Glomerular visceral epithelial cell (primary cell): ENCODE measurements at regions not wholly inside any gene's neighbourhood (a gene's known extent, or its start where the extent isn't known, plus 50 kb on each side); places are given as distances from the start of the nearest gene placed in this dataset.
A peak's percentile ranks its signal among the peaks of the same experiment; 100 is the strongest.

Experiments used
- DNase-seq: peaks from one replicate; pipeline ENCODE4 v3.0.0-alpha.2; 2016; ENCODE audit errors: extremely low spot score

DNA sequence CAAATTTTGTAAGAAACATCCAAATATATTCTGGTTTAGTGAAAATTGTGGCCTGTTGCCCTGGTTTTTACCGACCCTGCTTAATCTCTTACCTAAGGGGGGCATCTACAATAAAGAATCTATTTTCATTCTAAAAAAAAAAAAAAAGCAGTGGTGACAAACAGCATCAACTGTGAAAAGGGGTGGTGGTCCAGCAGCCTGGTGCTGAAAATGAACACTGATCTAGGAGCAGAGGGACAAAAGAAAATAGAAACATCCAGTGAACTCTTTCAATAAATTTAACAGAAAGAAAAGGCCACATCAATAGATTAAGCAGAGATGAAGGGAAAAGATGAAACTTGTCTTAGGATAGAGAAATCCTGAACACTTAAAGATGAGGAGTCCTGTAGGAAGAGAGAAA is 348.7 kb upstream of the GRAMD2B start:
- DNase-seq, result no peak

DNA sequence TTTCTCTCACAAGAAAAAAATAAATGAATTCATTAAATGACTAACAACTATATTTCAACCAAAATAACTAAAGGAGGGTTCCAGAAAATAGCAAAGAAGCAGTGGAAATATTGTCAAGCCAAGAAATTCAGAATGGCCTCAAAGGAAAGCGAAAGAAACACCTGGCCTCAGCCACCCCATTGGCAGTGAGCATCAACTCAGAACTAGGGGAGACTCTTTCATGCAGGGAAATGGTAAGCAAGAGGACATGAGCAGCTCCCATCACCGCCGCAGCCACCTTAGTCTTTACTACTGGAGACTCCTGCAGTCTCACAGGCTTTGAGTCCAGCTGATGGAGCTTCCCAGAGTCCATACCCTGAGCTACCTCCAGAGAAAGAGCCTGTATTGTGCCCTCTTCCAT is 343.9 kb upstream of the GRAMD2B start:
- no peak for DNase-seq

DNA sequence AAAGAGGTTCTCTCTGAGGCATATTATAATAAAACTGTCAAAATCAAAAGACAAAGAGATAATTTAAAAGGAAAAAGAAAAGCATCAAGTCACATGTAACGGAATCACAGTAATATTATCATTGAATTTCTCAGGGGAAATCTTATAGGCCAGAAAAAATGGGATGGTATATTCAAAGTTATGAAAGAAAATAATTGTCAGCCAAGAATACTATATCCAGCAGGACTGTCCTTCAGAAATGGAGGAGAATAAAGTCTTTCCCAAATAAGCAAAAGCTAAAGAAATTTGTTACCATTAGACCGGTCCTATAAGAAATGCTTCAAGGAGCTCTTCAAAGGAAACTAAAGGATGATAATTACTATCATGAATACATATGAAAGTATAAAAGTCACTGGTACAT is 342.0 kb upstream of the GRAMD2B start:
- DNase-seq, result no peak

DNA sequence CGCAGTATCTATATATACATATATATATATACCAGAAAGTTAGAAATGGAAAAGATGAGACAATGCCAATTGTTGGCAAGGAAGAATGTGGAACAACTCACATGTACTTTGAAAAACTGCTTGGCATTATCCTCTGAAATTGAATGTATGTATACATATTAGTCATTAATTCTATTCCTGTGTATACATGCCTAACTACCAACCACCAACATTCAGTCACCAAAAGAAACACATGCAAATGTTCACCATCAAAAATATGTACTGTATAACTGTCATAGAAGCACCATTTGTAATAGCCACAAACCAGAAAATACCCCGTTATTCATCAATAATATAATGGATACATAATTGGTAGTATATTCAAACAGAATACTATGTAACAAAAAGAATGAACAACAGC is 330.2 kb upstream of the GRAMD2B start:
- DNase-seq, result no peak

DNA sequence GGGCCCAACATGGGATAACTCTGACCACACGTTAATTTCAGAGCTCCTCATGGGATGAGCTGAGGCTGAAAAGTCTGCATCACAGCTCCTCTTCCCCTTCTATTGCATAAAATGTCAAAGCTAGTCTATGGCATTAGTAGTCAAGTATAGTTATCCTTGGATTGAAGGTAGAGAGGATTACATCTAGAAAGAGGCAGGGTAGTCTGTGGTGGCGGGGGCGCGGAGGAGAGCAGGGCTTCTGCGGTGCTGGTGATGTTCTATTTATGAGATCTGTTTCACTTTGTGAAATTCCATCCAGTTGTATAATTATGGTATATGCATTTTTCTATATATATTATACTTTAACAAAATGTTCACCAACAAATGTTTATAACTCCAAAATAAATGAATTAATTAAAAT is 329.5 kb upstream of the GRAMD2B start:
- no peak for DNase-seq

DNA sequence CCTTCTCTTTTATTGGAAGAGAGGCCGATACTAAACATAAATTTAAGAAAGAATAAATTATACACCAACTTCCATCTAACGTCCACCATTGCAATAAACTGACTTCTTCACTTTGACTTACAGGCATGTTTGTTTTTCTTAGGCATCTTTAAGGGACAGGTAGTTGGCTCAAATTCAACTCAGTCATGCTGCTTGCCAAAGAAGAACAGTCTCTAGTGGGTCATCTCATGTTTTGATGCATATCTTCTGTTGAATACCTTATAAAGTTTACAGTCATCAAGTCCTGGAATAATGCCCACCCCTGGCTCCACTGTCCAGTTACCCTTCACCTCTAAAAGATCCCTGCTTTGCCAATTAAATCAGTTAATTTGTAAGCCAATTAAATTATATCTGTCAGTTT is 328.2 kb upstream of the GRAMD2B start:
- DNase-seq, result no peak

DNA sequence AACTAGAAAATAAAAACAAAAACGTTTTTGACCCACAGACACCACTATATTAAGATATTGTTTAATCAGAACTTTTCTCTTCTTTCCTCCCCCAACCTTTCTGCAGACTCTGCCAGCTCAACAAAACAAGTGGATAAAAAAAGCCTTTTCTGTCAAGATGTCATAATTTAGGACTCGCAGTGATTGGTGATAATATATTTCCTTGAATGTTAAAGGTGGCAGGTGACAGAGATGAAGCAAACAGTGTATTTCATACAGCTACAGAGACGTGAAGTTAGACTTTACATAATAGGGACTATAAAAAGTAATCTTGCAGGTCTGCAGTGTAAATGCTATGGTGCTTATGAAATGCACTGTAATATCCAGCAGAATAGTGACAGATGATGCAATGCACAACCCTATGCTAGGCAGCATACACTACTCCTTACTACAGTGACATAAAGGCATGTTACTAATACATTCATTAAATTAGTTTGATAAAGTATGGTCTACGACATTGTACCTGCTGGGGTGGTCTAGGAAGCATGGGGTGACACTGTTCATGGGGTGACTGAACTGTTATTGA is 326.7 kb upstream of the GRAMD2B start:
- DNase-seq, result no peak

DNA sequence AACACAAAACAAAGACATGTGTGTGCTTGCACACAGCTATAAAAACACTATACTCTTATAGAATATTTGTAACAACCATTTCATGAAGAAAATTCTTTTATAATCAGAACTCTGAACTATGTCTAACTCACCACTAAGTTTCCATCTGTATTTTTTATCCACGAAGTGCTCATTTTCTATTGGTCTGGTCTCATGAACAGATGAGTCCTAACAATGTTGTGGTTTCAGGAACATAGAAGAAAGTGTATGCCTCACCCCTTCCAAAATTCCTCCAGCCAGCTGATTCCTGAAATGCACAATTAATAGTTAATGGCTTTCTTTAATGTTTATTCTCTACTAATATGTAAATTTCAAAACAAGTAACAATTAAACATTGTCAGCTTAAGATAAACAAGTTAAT is 325.3 kb upstream of the GRAMD2B start:
- DNase-seq, result no peak

DNA sequence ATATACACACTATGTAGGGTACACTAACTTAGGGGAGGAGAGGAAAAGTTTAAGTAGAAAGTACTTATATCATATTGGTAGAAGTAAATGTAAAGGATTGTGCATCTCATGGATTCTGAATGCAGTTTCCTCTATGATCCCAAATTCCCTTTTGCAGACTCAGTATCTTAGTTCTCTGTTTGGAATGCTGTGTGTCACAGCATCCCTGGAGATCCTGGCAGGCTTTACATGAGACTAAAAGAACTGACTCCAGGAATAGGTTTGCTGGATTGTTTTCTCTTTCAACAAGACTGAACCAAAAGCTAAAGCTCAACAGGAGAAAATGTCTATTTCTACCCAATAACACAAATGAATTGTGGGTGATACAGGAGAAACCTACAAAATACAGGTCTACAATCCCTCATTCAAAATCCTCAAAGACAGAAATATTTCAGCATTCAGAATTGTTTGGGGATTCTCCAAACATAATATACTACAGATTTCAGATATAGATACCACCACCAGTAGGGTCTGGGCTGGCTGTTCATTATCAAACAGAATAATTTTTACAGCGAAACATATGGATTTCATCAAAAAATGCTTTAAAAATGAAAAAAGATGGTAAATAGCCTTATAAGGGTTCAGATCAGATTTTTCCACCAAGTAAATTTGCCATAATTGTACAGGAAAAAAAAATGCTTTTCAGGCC is 324.7 kb upstream of the GRAMD2B start:
- no peak for DNase-seq

DNA sequence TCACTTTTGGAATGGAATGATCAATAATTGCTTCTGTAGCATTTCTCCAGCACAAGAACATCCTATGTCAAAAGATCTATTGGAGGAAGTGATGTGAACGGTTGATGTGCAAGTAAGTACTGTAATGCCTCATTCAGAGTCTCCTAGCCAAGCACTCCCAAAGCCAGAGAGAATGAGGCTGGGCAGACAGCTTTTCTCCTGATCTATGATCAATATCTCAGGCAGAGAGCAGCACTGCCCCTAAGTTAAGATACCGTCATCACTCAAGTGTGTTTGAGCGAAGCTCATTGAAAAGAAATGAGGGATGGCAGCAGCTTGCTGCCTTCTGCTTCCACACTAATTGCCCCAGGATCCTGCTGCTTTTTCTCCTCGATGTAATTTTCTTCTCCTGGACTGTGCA is 324.1 kb upstream of the GRAMD2B start:
- DNase-seq, result no peak

DNA sequence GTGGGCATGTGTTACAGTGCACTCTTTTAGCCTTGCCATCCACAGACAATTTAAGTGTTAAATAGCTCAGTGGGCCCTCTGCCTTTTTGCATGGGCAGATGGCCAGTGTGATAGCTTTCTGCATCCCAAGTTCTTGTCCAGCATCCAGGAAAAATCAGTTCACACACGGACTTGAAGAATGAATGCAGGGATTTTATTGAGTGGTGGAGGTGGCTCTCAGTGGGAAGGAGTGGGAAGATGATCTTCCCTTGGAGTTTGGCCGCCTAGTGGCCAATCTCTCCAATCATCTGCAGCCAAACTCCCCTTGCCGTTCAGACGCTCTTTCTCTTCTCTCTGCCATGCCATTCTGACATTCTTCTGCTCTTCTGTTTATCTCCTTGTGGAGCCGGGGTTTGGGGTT is 322.4 kb upstream of the GRAMD2B start:
- DNase-seq, result no peak

DNA sequence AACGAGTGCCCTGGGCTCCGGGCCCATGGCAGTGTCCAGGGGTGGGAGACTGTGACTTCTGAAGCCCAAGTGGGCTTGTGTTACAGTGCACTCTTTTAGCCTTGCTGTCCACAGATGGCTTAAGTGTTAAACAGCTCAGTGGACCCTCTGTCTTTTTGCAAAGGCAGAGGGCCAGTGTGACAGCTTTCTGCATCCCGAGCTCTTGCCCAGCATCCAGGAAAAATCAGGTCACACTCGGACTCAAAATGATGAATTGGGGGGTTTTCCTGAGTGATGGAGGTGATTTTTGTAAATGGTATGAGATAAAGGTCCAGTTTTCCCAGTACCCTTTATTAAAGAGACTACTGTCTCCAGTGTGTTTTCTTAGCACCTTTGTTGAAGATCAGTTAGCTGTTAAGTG is 321.3 kb upstream of the GRAMD2B start:
- DNase-seq, result no peak

DNA sequence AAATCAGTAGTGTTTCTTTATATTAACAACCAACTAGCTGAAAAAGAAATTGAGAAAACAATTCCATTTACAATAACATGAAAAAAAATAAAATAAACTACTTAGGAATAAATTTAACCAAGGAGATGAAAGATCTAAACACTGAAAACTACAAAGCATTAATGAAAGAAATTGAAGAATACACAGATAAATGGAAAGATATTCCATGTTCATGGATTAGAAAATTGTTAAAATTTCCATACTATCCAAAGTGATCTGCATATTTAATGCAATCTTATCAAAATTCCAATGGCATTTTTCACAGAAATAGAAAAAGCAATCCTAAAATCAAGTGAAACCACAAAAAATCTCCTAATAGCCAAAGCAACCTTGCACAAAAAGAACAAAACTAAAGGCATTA is 320.2 kb upstream of the GRAMD2B start:
- no peak for DNase-seq

DNA sequence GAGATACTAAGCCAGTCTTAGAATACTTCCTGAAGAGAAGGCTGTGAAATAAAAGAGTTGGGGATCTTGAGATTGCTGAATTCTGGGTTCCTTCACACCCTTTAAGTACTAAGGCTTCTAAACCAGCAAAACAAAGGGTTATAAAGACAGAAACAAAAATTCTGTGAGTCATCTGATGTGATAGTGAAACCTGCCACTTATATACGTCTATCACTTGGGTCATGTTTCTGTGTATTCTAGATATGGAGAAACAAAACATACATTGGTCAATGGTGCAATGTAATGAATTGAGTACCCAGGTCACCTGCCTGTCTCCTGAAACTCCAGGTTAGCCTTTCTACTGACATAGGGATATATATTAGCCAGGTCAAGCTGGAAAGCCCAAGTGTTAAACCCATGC is 319.3 kb upstream of the GRAMD2B start:
- DNase-seq, result no peak

DNA sequence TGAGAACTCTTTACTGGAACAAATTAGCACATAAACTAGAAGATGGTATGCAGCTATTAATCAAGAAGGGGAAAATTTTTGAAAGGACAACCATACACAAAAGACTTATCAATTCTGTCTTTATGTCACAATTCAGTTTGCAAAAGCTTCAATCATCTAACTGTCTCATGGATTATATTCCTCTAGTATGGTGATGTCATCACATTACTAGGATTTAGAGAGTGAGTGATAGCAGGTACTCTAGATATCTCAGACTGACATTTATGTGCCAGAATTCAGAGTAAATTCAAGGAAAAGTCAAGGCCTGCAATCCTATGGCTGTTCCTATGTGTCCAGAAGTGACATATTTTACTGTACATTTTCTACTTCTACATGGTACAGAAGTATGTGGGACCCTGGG is 318.9 kb upstream of the GRAMD2B start:
- no peak for DNase-seq

DNA sequence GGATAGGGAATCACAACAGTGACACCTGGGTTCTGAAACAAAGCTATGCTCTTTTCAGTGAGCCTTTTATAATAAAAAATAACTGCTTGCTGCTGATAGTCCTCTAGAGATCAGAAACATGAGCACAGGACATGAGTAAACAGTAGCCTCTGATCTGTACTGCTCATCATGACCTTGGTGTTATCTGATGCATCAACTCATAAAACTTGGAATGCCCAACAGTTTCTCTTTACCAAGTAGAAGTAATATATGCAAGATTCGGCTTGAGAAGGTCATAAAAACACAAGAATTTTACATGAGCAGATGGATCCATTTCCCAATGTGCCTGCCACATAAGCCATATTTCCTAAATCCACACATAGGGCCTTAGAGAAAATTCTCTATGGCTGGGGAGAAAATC is 318.3 kb upstream of the GRAMD2B start:
- DNase-seq, result no peak

DNA sequence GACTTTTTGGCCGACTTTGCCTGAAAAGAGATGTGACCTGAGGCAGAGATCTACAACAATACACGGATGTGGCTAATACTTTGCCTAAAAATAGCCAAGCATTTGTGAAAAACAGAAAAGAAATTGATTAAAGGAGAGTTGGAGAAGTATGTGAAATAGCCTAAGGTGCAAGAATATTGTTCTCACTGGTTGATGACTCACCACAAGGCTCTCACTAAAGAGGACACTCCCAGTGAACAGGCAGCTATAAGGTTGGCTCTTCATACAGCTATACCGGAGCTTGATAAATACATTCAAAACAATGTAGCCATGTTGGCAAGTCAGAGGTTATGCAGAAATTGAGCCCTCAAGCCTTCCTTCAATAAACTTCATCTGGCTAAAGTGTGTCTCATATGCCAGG is 317.2 kb upstream of the GRAMD2B start:
- no peak for DNase-seq

DNA sequence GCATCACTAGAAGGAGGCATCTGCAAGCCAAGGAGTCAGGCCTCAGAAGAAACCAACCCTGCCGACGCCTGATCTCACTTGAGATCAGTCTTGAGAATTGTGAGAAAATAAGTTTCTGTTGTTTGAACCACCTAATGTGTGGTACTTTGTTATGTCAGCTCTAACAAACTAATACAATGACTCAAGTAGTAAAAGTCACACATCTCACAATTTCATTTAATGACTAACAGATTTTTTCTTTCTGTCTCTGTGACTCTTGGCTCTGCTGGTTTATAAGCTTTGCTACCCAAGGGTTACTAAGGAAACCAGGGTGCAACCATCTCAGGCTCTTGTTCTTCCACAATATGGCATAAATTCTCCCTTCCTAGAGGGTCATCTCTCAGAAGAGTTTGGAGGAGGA is 315.8 kb upstream of the GRAMD2B start:
- no peak for DNase-seq

DNA sequence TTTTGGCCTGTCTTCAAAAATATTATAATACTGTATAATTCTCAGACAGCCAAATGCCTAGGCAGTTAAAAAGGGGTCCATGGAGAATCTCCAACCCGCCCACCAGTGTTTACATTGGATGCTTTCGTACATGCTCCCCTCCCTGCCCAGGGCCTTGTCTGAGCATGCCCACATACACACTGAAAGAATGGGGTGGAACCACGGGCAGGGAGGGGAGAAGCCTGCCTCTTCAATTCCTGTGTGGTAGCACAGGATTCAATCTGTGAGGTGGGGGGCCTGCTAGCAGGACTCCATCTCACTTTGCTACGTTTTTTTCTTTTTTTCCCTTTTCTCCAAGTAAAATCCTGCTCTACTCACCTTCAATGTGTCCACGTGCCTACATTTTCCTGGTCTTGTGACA is 314.7 kb upstream of the GRAMD2B start:
- no peak for DNase-seq

DNA sequence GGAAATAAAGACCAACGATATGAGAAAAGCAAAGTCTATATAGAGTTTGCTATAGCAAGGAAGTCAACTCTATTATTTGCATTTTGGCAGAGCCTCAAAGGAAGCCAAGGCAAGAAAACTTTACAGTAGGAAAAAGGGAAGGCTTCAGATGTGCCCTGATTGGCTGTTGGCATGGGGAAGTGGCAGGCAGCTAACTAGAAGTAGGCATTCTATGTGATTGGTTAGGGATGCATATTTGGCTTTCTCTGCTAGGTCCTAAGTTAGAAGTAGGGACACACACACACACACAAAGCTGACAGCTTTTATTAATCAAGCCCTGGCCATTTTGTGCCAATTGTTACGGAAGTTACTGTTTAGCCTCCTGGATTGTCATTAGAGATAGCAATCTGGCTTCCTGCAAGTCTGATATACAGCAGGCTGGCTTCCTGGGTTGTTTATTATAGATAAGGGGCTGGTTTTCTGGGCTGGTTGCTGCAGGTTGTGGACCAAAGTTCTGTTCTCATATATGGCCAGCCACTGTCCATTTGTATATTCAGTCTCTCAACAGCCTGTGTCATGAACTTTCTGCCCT is 308.1 kb upstream of the GRAMD2B start:
- DNase-seq, result no peak

DNA sequence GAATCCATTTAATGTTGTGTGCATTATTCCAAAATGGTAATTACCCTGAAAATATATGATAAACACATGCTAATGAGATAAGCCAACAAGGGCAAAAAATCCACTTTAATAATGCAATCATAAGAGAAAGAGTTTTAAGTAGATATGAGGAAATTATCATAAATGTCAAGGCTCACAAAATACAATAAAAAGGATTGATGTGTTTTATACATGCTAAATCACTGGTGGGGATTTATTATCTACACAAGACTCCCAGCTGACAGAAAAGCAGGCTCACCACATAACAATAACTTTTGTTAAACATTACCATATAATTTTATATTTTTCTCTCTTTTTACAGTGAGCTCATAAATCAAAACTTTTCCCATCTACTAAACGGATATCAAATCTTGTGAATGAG is 306.2 kb upstream of the GRAMD2B start:
- DNase-seq, result no peak

DNA sequence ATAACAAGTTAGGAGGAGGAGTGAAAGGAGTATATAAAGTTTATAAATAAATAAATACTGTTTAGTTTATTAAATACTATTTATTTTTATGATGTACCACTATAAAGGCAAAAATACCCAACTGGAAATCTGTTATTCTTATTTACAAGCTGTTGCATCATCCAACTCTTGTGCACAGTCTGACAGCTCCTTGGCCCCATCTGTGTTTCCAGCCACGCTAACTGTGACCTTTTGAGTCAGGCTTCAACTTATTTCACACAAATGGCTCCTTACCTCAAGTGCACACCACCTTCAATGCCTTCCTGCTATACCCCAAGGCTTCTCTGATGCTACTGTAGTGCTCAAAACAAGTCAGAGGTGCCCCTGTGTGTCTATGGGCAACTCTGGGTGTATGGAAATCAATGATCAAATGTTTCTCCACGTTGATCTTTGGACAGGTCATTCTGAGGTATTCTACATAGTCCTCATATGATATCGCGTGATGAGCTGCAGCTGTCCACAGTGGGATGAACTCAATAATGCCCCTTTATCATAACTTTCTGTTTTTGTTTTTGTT is 303.2 kb upstream of the GRAMD2B start:
- DNase-seq, result no peak

DNA sequence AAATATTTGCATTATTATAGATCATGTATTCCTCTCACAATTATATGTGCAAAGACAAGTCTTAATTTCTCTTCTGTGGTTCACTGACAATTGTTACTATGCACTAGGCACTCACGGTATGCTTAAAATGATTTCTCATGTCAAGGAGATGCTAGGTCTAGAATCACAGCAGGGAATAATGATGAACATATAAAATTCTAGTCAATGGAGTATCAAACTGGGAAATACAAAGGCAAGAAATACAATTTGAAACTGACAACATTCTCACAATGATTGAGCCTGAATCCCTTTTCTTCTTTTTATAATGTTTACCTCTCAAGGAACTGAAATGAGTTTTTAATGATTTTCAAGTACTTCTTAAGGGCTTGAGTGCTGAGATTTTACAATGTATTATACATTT is 302.3 kb upstream of the GRAMD2B start:
- DNase-seq, result no peak

DNA sequence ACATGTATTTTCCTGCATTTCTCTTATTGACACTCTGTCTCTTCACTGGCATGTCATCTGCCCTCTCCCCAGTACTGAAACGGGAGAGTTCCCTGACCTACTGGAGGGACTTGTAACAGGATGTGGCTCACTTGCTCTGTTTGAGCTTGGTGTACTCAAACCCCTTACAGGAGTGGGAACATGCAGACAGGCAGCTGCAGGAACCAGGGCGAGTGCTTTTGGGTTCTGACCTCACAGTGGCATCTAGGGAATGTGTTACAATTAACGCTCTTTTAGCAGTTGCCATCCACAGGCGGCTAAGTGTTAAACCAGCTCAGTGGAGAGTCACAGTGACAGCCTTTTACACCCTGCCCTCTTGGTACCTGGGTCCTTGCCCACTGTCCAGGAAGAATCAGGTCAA is 300.3 kb upstream of the GRAMD2B start:
- DNase-seq, result peak; percentile 12
